ENCODE measurements at regions not wholly inside any gene's neighbourhood (a gene's known extent, or its start where the extent isn't known, plus 50 kb on each side); places are given as distances from the start of the nearest gene placed in this dataset.

GRCh38 chr2:120893811-120894584 is 158.3 kb downstream of the GLI2 start:
- intact Hi-C loops (cut with micrococcal nuclease): no loop called here
- POLR2A ChIA-PET: no interaction called here
- H3K27me3 Mint-ChIP-seq: peaks cover 0 to 5% (median 0%) of the 10 kb centered on the region in 5 donors

GRCh38 chr2:120894966-120895365 is 159.3 kb downstream of the GLI2 start:
- no peaks in the 10 kb centered on the region for H3K36me3 ChIP-seq (ENCODE audit: control insufficient read depth in 2 of 3, insufficient read depth in 3 of 3, low read length in 3 of 3)
- ATAC-seq (no peak), DNase-seq (no peak)
- POLR2A ChIA-PET: no interaction called here
- Mint-ChIP-seq H3K4me3 (no peak overlapping the region), H3K27me3 (peaks cover 0 to 5% (median 0%) of the 10 kb centered on the region in 5 donors), H3K9me3 (peaks cover 0 to 1% (median 0%) of the 10 kb centered on the region in 11 donors), H3K36me3 (no peaks in the 10 kb centered on the region), H3K27ac (no peak overlapping the region), H3K4me1 (no peaks in the 10 kb centered on the region)
- CTCF ChIA-PET: no interaction called here
- no peaks in the 10 kb centered on the region for H3K4me1 ChIP-seq (ENCODE audit: control insufficient read depth in 2 of 2, insufficient read depth in 2 of 2, low read length in 2 of 2)
- no peaks in the 10 kb centered on the region for H3K9me3 ChIP-seq (ENCODE audit: control insufficient read depth in 2 of 3, low read length in 3 of 3)
- no peak overlapping the region for H3K4me3 ChIP-seq (ENCODE audit: low read length)
- intact Hi-C loops (cut with micrococcal nuclease): no loop called here
- H3K27ac ChIP-seq (ENCODE audit: low read depth, low read length): no peak overlapping the region
- no peaks in the 10 kb centered on the region for H3K27me3 ChIP-seq (ENCODE audit: control insufficient read depth in 2 of 2, insufficient read depth in 2 of 2, low read length in 2 of 2)

More at GRCh38 chr2:120893811-120894584, 158.3 kb downstream of the GLI2 start:
- peaks cover 0 to 1% (median 0%) of the 10 kb centered on the region in 11 donors for H3K9me3 Mint-ChIP-seq
- H3K4me1 Mint-ChIP-seq: no peaks in the 10 kb centered on the region
- CTCF ChIA-PET: no interaction called here
- no peaks in the 10 kb centered on the region for H3K36me3 ChIP-seq (ENCODE audit: control insufficient read depth in 2 of 3, insufficient read depth in 3 of 3, low read length in 3 of 3)
- H3K4me3 ChIP-seq (ENCODE audit: low read length): no peak overlapping the region
- no peaks in the 10 kb centered on the region for H3K36me3 Mint-ChIP-seq
- no peaks in the 10 kb centered on the region for H3K9me3 ChIP-seq (ENCODE audit: control insufficient read depth in 2 of 3, low read length in 3 of 3)
- no peak for DNase-seq
- ATAC-seq: no peak
- H3K27ac ChIP-seq (ENCODE audit: low read depth, low read length): no peak overlapping the region
- H3K4me1 ChIP-seq (ENCODE audit: control insufficient read depth in 2 of 2, insufficient read depth in 2 of 2, low read length in 2 of 2): no peaks in the 10 kb centered on the region
- H3K27me3 ChIP-seq (ENCODE audit: control insufficient read depth in 2 of 2, insufficient read depth in 2 of 2, low read length in 2 of 2): no peaks in the 10 kb centered on the region
- no peak overlapping the region for H3K4me3 Mint-ChIP-seq
- no peak overlapping the region for H3K27ac Mint-ChIP-seq

- Mint-ChIP-seq H3K27me3 (peaks cover 0 to under 1% (median 0%) of the 10 kb centered on the region in 5 donors), H3K9me3 (no peaks in the 10 kb centered on the region), H3K27ac (no peak overlapping the region), H3K4me3 (no peak overlapping the region), H3K4me1 (no peaks in the 10 kb centered on the region), H3K36me3 (no peaks in the 10 kb centered on the region)
- CTCF ChIA-PET: no interaction called here
- Histone ChIP-seq H3K4me3 (ENCODE audit: low read length) (no peak overlapping the region), H3K4me1 (ENCODE audit: control insufficient read depth in 2 of 2, insufficient read depth in 2 of 2, low read length in 2 of 2) (no peaks in the 10 kb centered on the region), H3K36me3 (ENCODE audit: control insufficient read depth in 2 of 3, insufficient read depth in 3 of 3, low read length in 3 of 3) (no peaks in the 10 kb centered on the region), H3K27me3 (ENCODE audit: control insufficient read depth in 2 of 2, insufficient read depth in 2 of 2, low read length in 2 of 2) (no peaks in the 10 kb centered on the region), H3K9me3 (ENCODE audit: control insufficient read depth in 2 of 3, low read length in 3 of 3) (no peaks in the 10 kb centered on the region), H3K27ac (ENCODE audit: low read depth, low read length) (no peak overlapping the region)
- intact Hi-C loops (cut with micrococcal nuclease): no loop called here
- ATAC-seq (no peak), DNase-seq (no peak)
- POLR2A ChIA-PET: no interaction called here
Measured at GRCh38 chr2:120896126-120896525, 160.5 kb downstream of the GLI2 start.

- ATAC-seq (no peak), DNase-seq (no peak)
- intact Hi-C loops (cut with micrococcal nuclease): no loop called here
- Mint-ChIP-seq H3K4me3 (no peak overlapping the region), H3K36me3 (no peaks in the 10 kb centered on the region), H3K27ac (no peak overlapping the region), H3K4me1 (no peaks in the 10 kb centered on the region), H3K27me3 (no peaks in the 10 kb centered on the region), H3K9me3 (no peaks in the 10 kb centered on the region)
- H3K27me3 ChIP-seq (ENCODE audit: control insufficient read depth in 2 of 2, insufficient read depth in 2 of 2, low read length in 2 of 2): no peaks in the 10 kb centered on the region
- H3K9me3 ChIP-seq (ENCODE audit: control insufficient read depth in 2 of 3, low read length in 3 of 3): no peaks in the 10 kb centered on the region
- H3K36me3 ChIP-seq (ENCODE audit: control insufficient read depth in 2 of 3, insufficient read depth in 3 of 3, low read length in 3 of 3): no peaks in the 10 kb centered on the region
- CTCF ChIA-PET: no interaction called here
- H3K4me1 ChIP-seq (ENCODE audit: control insufficient read depth in 2 of 2, insufficient read depth in 2 of 2, low read length in 2 of 2): no peaks in the 10 kb centered on the region
- no peak overlapping the region for H3K27ac ChIP-seq (ENCODE audit: low read depth, low read length)
- no peak overlapping the region for H3K4me3 ChIP-seq (ENCODE audit: low read length)
- POLR2A ChIA-PET: no interaction called here
Measured at GRCh38 chr2:120896901-120897300, 161.2 kb downstream of the GLI2 start.

- H3K36me3 Mint-ChIP-seq: no peaks in the 10 kb centered on the region
- no peaks in the 10 kb centered on the region for H3K9me3 Mint-ChIP-seq
- Histone ChIP-seq H3K9me3 (ENCODE audit: control insufficient read depth in 2 of 3, low read length in 3 of 3) (no peaks in the 10 kb centered on the region), H3K27ac (ENCODE audit: low read depth, low read length) (no peak overlapping the region), H3K27me3 (ENCODE audit: control insufficient read depth in 2 of 2, insufficient read depth in 2 of 2, low read length in 2 of 2) (no peaks in the 10 kb centered on the region), H3K36me3 (ENCODE audit: control insufficient read depth in 2 of 3, insufficient read depth in 3 of 3, low read length in 3 of 3) (no peaks in the 10 kb centered on the region), H3K4me3 (ENCODE audit: low read length) (no peak overlapping the region), H3K4me1 (ENCODE audit: control insufficient read depth in 2 of 2, insufficient read depth in 2 of 2, low read length in 2 of 2) (no peaks in the 10 kb centered on the region)
- H3K4me1 Mint-ChIP-seq: no peaks in the 10 kb centered on the region
- intact Hi-C loops (cut with micrococcal nuclease): no loop called here
- DNase-seq (no peak), ATAC-seq (no peak)
- POLR2A ChIA-PET: no interaction called here
- H3K27me3 Mint-ChIP-seq: peaks cover 0 to 4% (median 2%) of the 10 kb centered on the region in 5 donors
- H3K4me3 Mint-ChIP-seq: no peak overlapping the region
- H3K27ac Mint-ChIP-seq: no peak overlapping the region
- CTCF ChIA-PET: no interaction called here
Measured at GRCh38 chr2:120897399-120897798, 161.7 kb downstream of the GLI2 start.

GRCh38 chr2:120898496-120898895 is 162.8 kb downstream of the GLI2 start:
- Mint-ChIP-seq H3K4me3 (no peak overlapping the region), H3K27me3 (peaks cover 0 to 8% (median 2%) of the 10 kb centered on the region in 5 donors), H3K9me3 (peaks cover 0 to 1% (median 0%) of the 10 kb centered on the region in 11 donors), H3K27ac (no peak overlapping the region), H3K4me1 (no peaks in the 10 kb centered on the region), H3K36me3 (no peaks in the 10 kb centered on the region)
- CTCF ChIA-PET: no interaction called here
- Histone ChIP-seq H3K9me3 (ENCODE audit: control insufficient read depth in 2 of 3, low read length in 3 of 3) (no peaks in the 10 kb centered on the region), H3K4me1 (ENCODE audit: control insufficient read depth in 2 of 2, insufficient read depth in 2 of 2, low read length in 2 of 2) (no peaks in the 10 kb centered on the region), H3K27me3 (ENCODE audit: control insufficient read depth in 2 of 2, insufficient read depth in 2 of 2, low read length in 2 of 2) (no peaks in the 10 kb centered on the region), H3K4me3 (ENCODE audit: low read length) (no peak overlapping the region), H3K27ac (ENCODE audit: low read depth, low read length) (no peak overlapping the region), H3K36me3 (ENCODE audit: control insufficient read depth in 2 of 3, insufficient read depth in 3 of 3, low read length in 3 of 3) (no peaks in the 10 kb centered on the region)
- ATAC-seq: no peak
- POLR2A ChIA-PET: no interaction called here
- intact Hi-C loops (cut with micrococcal nuclease): no loop called here
- DNase-seq: no peak

DNA sequence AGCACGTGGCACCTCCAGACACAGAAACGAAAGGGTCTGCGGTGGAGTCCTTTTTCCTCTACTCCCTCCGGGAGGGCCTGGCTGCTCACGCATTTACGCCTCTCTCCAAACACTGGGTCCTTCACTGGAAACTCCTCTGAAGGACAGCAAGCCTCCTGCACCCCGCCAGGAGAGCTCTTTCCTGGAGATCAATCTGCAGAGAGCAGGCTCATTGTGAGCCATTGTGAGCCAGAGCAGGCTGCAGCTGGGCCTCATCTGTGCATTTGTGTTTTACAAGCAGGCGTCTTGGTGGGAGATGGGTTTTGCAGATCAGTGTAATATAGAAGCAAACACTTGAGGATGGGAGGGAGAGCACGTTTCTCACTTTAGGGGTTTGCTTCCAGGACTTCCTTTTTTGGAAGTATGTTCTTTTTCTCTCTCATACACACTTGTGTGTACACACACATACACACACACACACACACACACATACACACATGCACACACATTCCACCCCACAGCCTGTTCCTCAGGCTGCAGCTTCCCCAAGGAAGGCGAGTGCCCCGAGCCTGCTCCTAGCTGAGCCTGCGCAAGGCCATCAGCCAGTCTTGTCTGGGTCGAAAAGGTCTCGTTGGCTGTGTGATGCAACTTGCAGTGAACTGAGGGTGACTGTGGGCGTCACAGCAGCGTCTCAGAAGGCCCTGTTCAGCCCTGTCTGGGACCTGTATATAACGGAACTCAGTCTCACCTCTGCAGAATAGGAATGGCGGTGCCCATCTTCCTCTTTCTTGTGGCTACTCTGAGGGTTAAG is 163.5 kb downstream of the GLI2 start:
- Mint-ChIP-seq H3K36me3 (no peaks in the 10 kb centered on the region), H3K27me3 (peaks cover 0 to 8% (median 2%) of the 10 kb centered on the region in 5 donors), H3K4me3 (no peak overlapping the region), H3K9me3 (peaks cover 0 to 1% (median 0%) of the 10 kb centered on the region in 11 donors), H3K27ac (no peak overlapping the region), H3K4me1 (no peaks in the 10 kb centered on the region)
- Histone ChIP-seq H3K36me3 (ENCODE audit: control insufficient read depth in 2 of 3, insufficient read depth in 3 of 3, low read length in 3 of 3) (no peaks in the 10 kb centered on the region), H3K4me3 (ENCODE audit: low read length) (no peak overlapping the region), H3K27me3 (ENCODE audit: control insufficient read depth in 2 of 2, insufficient read depth in 2 of 2, low read length in 2 of 2) (no peaks in the 10 kb centered on the region), H3K9me3 (ENCODE audit: control insufficient read depth in 2 of 3, low read length in 3 of 3) (no peaks in the 10 kb centered on the region), H3K27ac (ENCODE audit: low read depth, low read length) (no peak overlapping the region), H3K4me1 (ENCODE audit: control insufficient read depth in 2 of 2, insufficient read depth in 2 of 2, low read length in 2 of 2) (no peaks in the 10 kb centered on the region)
- DNase-seq: no peak
- intact Hi-C loops (cut with micrococcal nuclease): no loop called here
- ChIA-PET CTCF (no interaction called here), POLR2A (no interaction called here)
- ATAC-seq: no peak

All from naive thymus-derived CD4-positive, alpha-beta T cell (primary cell).